Glutamatergic neuron (in vitro differentiated cells): ENCODE measurements at regions not wholly inside any gene's neighbourhood (a gene's known extent, or its start where the extent isn't known, plus 50 kb on each side); places are given as distances from the start of the nearest gene placed in this dataset.

Source experiments
- DNase-seq: peaks from one replicate; pipeline ENCODE4 v3.0.0; 2022
- H3K27ac Mint-ChIP-seq: one replicate; pipeline ENCODE4 v1.8.0; 2020; ENCODE audit warnings: mild to moderate bottlenecking, mixed read lengths, inconsistent platforms; ENCODE audit not compliant: unreplicated experiment
- H3K27me3 Mint-ChIP-seq: one replicate; pipeline ENCODE4 v1.8.0; 2020; ENCODE audit warnings: mild to moderate bottlenecking, moderate library complexity, mixed read lengths, inconsistent platforms; ENCODE audit not compliant: unreplicated experiment
- H3K36me3 Mint-ChIP-seq: one replicate; pipeline ENCODE4 v1.8.0; 2020; ENCODE audit warnings: mild to moderate bottlenecking, mixed read lengths, inconsistent platforms; ENCODE audit not compliant: unreplicated experiment
- H3K4me1 Mint-ChIP-seq: one replicate; pipeline ENCODE4 v1.8.0; 2020; ENCODE audit warnings: mild to moderate bottlenecking, low read depth, mixed read lengths, inconsistent platforms; ENCODE audit not compliant: unreplicated experiment
- H3K4me3 Mint-ChIP-seq: one replicate; pipeline ENCODE4 v1.8.0; 2020; ENCODE audit warnings: mild to moderate bottlenecking, mixed read lengths, inconsistent platforms; ENCODE audit not compliant: unreplicated experiment
- H3K9me3 Mint-ChIP-seq: one replicate; pipeline ENCODE4 v1.8.0; 2020; ENCODE audit warnings: mild to moderate bottlenecking, moderate library complexity, mixed read lengths, inconsistent platforms; ENCODE audit not compliant: unreplicated experiment
- CTCF ChIP-seq: fragments of 200-600 bp; sonication (generic); IDR thresholded peaks from one replicate; pipeline ENCODE4 v1.5.0; 2021; ENCODE audit not compliant: partially characterized antibody, unreplicated experiment

- Mint-ChIP-seq H3K27me3 (no peaks in the 10 kb centered on the region), H3K9me3 (no peaks in the 10 kb centered on the region), H3K4me1 (no peaks in the 10 kb centered on the region), H3K27ac (no peak overlapping the region), H3K4me3 (no peak overlapping the region), H3K36me3 (no peaks in the 10 kb centered on the region)
- no peak for DNase-seq
- no peak for TF ChIP-seq CTCF
Measured at GRCh38 chr5:97854871-97855762, 672.1 kb upstream of the RIOK2 start.

DNA sequence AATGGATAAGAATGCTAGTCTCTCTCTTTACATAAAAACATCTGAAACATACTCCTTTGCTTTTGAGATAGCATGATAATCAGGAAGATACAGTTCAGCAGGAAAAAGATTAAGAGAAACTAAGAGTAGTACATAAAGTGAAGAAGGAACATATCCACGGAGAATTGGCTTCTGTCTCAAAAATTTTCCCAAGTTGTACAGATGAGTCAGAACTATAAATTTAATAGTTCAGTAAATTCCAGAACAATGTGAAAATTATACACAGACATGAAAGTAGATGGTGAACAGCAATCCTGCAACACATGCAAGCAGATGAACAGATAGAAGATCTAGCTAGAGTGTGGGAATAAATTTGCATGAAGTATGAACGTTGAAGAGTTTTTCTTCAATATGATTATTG lies 691.4 kb upstream of the RIOK2 start:
- no peaks in the 10 kb centered on the region for H3K9me3 Mint-ChIP-seq
- H3K36me3 Mint-ChIP-seq, result no peaks in the 10 kb centered on the region
- DNase-seq, result no peak
- no peaks in the 10 kb centered on the region for H3K27me3 Mint-ChIP-seq
- H3K4me1 Mint-ChIP-seq, result no peaks in the 10 kb centered on the region
- no peak for TF ChIP-seq CTCF
- no peak overlapping the region for H3K27ac Mint-ChIP-seq
- H3K4me3 Mint-ChIP-seq, result no peak overlapping the region

DNA sequence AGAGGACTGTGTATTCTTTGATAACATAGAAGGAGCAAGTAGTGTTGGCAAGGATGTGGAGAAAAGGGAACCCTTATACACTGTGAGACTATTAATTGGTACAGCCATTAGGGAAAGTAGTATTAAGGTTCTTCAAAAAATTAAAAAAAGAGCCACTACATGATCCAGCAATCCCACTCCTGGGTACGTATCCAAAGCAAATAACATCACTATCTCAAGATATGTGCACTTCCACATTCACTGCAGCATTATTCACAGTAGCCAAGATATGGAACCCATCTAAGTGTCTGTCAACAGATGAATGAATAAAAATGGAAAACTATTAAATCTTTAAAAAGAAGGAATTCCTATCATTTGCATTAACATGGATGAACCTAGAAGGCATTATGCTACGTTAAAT lies 693.2 kb upstream of the RIOK2 start:
- DNase-seq, result no peak
- Mint-ChIP-seq H3K4me3 (no peak overlapping the region), H3K36me3 (no peaks in the 10 kb centered on the region), H3K27ac (no peak overlapping the region), H3K4me1 (no peaks in the 10 kb centered on the region), H3K9me3 (no peaks in the 10 kb centered on the region), H3K27me3 (no peaks in the 10 kb centered on the region)
- TF ChIP-seq CTCF, result no peak

DNA sequence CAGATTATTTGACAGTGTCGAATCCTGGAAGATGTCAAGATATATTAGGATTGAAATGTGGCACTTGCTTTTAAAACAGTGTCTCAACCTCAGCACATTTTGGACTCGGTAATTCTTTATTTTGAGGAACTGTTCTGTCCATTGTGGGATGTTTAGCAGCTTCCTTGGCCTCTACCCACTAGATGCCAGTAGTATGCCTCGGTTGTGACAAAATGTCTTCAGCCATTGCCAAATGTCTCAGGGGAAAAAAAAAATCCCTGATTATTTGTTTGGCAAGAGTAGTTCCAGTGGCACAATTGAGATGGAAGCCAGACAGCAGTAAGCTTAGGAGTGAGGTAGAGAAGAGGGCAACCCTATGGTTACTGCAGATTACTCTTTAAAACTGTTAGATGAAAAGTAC lies 694.5 kb upstream of the RIOK2 start:
- H3K27me3 Mint-ChIP-seq, result no peaks in the 10 kb centered on the region
- no peak overlapping the region for H3K4me3 Mint-ChIP-seq

More for the DNA sequence above, 694.5 kb upstream of the RIOK2 start:
- H3K4me1 Mint-ChIP-seq, result no peaks in the 10 kb centered on the region
- H3K27ac Mint-ChIP-seq, result no peak overlapping the region
- DNase-seq, result no peak
- no peaks in the 10 kb centered on the region for H3K9me3 Mint-ChIP-seq
- H3K36me3 Mint-ChIP-seq, result no peaks in the 10 kb centered on the region
- TF ChIP-seq CTCF, result no peak
